ENCODE measurements at regions not wholly inside any gene's neighbourhood (a gene's known extent, or its start where the extent isn't known, plus 50 kb on each side); places are given as distances from the start of the nearest gene placed in this dataset.
A peak's percentile ranks its signal among the peaks of the same experiment; 100 is the strongest.

GRCh38 chr1:39085174-39085573 is 59.0 kb downstream of the NDUFS5 start:
- Histone ChIP-seq H3K4me1 (ENCODE audit: insufficient read depth) (peaks cover 3% of the 10 kb centered on the region), H3K36me3 (ENCODE audit: insufficient read depth) (no peaks in the 10 kb centered on the region), H3K4me3 (ENCODE audit: low read depth, low read length) (no peak overlapping the region), H3K27ac (ENCODE audit: low read depth) (no peak overlapping the region)
- no peak for DNase-seq (ENCODE audit: extremely low spot score)
- 70% methylated on average over 4 of the region's 4 CpGs for WGBS

GRCh38 chr1:39086386-39086785 is 60.2 kb downstream of the NDUFS5 start:
- WGBS: 26% methylated on average over 3 of the region's 3 CpGs
- no peaks in the 10 kb centered on the region for H3K36me3 ChIP-seq (ENCODE audit: insufficient read depth)
- peaks cover 3% of the 10 kb centered on the region for H3K4me1 ChIP-seq (ENCODE audit: insufficient read depth)
- DNase-seq (ENCODE audit: extremely low spot score): no peak
- H3K27ac ChIP-seq (ENCODE audit: low read depth): no peak overlapping the region
- H3K4me3 ChIP-seq (ENCODE audit: low read depth, low read length): no peak overlapping the region

- Histone ChIP-seq H3K4me3 (ENCODE audit: low read depth, low read length) (no peak overlapping the region), H3K4me1 (ENCODE audit: insufficient read depth) (no peaks in the 10 kb centered on the region), H3K36me3 (ENCODE audit: insufficient read depth) (no peaks in the 10 kb centered on the region), H3K27ac (ENCODE audit: low read depth) (no peak overlapping the region)
- WGBS: 22% methylated on average over 7 of the region's 7 CpGs
- no peak for DNase-seq (ENCODE audit: extremely low spot score)
Observed at GRCh38 chr1:39086865-39087409, 60.8 kb downstream of the NDUFS5 start.

GRCh38 chr1:39087435-39087834 is 61.3 kb downstream of the NDUFS5 start:
- H3K36me3 ChIP-seq (ENCODE audit: insufficient read depth): no peaks in the 10 kb centered on the region
- no peak overlapping the region for H3K4me3 ChIP-seq (ENCODE audit: low read depth, low read length)
- no peak overlapping the region for H3K27ac ChIP-seq (ENCODE audit: low read depth)
- WGBS: 58% methylated on average over 3 of the region's 3 CpGs
- DNase-seq (ENCODE audit: extremely low spot score): no peak
- no peaks in the 10 kb centered on the region for H3K4me1 ChIP-seq (ENCODE audit: insufficient read depth)

GRCh38 chr1:39088658-39089057 is 62.5 kb downstream of the NDUFS5 start:
- H3K36me3 ChIP-seq (ENCODE audit: insufficient read depth): no peaks in the 10 kb centered on the region
- H3K4me3 ChIP-seq (ENCODE audit: low read depth, low read length): no peak overlapping the region
- no peak for DNase-seq (ENCODE audit: extremely low spot score)
- H3K4me1 ChIP-seq (ENCODE audit: insufficient read depth): no peaks in the 10 kb centered on the region
- H3K27ac ChIP-seq (ENCODE audit: low read depth): no peak overlapping the region
- 82% methylated on average over 3 of the region's 3 CpGs for WGBS

- 49% methylated on average over 3 of the region's 3 CpGs for WGBS
- H3K36me3 ChIP-seq (ENCODE audit: insufficient read depth): no peaks in the 10 kb centered on the region
- H3K4me3 ChIP-seq (ENCODE audit: low read depth, low read length): no peak overlapping the region
- no peak for DNase-seq (ENCODE audit: extremely low spot score)
- no peaks in the 10 kb centered on the region for H3K4me1 ChIP-seq (ENCODE audit: insufficient read depth)
- H3K27ac ChIP-seq (ENCODE audit: low read depth): no peak overlapping the region
Observed at GRCh38 chr1:39089931-39090521, 63.9 kb downstream of the NDUFS5 start.

GRCh38 chr1:39090757-39091380 is 64.7 kb downstream of the NDUFS5 start:
- no peak for DNase-seq (ENCODE audit: extremely low spot score)
- H3K36me3 ChIP-seq (ENCODE audit: insufficient read depth): no peaks in the 10 kb centered on the region
- 89% methylated on average over 3 of the region's 3 CpGs for WGBS
- no peaks in the 10 kb centered on the region for H3K4me1 ChIP-seq (ENCODE audit: insufficient read depth)
- H3K4me3 ChIP-seq (ENCODE audit: low read depth, low read length): no peak overlapping the region
- no peak overlapping the region for H3K27ac ChIP-seq (ENCODE audit: low read depth)

- DNase-seq (ENCODE audit: extremely low spot score): no peak
- Histone ChIP-seq H3K36me3 (ENCODE audit: insufficient read depth) (no peaks in the 10 kb centered on the region), H3K4me1 (ENCODE audit: insufficient read depth) (no peaks in the 10 kb centered on the region), H3K27ac (ENCODE audit: low read depth) (no peak overlapping the region), H3K4me3 (ENCODE audit: low read depth, low read length) (no peak overlapping the region)
- WGBS: 48% methylated on average over 7 of the region's 7 CpGs
Observed at GRCh38 chr1:39091845-39092645, 65.9 kb downstream of the NDUFS5 start.

GRCh38 chr1:39094685-39095084 is 68.5 kb downstream of the NDUFS5 start:
- Histone ChIP-seq H3K36me3 (ENCODE audit: insufficient read depth) (no peaks in the 10 kb centered on the region), H3K4me3 (ENCODE audit: low read depth, low read length) (no peak overlapping the region), H3K4me1 (ENCODE audit: insufficient read depth) (no peaks in the 10 kb centered on the region), H3K27ac (ENCODE audit: low read depth) (no peak overlapping the region)
- DNase-seq (ENCODE audit: extremely low spot score): no peak
- WGBS: 91% methylated on average over 7 of the region's 7 CpGs

GRCh38 chr1:39098546-39099250 is 72.5 kb downstream of the NDUFS5 start:
- Histone ChIP-seq H3K27ac (ENCODE audit: low read depth) (no peak overlapping the region), H3K4me1 (ENCODE audit: insufficient read depth) (no peaks in the 10 kb centered on the region), H3K4me3 (ENCODE audit: low read depth, low read length) (no peak overlapping the region), H3K36me3 (ENCODE audit: insufficient read depth) (no peaks in the 10 kb centered on the region)
- 18% methylated on average over 6 of the region's 6 CpGs for whole genome bisulfite sequencing
- DNase-seq (ENCODE audit: extremely low spot score): no peak

GRCh38 chr1:39102537-39103327 is 76.6 kb downstream of the NDUFS5 start:
- peak; percentile 85 for DNase-seq (ENCODE audit: extremely low spot score)
- Histone ChIP-seq H3K4me1 (ENCODE audit: insufficient read depth) (no peaks in the 10 kb centered on the region), H3K4me3 (ENCODE audit: low read depth, low read length) (no peak overlapping the region), H3K36me3 (ENCODE audit: insufficient read depth) (no peaks in the 10 kb centered on the region), H3K27ac (ENCODE audit: low read depth) (no peak overlapping the region)
- 27% methylated on average over 11 of the region's 11 CpGs for WGBS

- Histone ChIP-seq H3K36me3 (ENCODE audit: insufficient read depth) (no peaks in the 10 kb centered on the region), H3K4me1 (ENCODE audit: insufficient read depth) (peaks cover 2% of the 10 kb centered on the region), H3K4me3 (ENCODE audit: low read depth, low read length) (no peak overlapping the region), H3K27ac (ENCODE audit: low read depth) (no peak overlapping the region)
- 77% methylated on average over 6 of the region's 6 CpGs for WGBS
- DNase-seq (ENCODE audit: extremely low spot score): no peak
Observed at GRCh38 chr1:39103328-39104157, 77.4 kb downstream of the NDUFS5 start.

Data from urinary bladder (tissue), 3 donors.